ENCODE measurements at regions not wholly inside any gene's neighbourhood (a gene's known extent, or its start where the extent isn't known, plus 50 kb on each side); places are given as distances from the start of the nearest gene placed in this dataset.

DNA sequence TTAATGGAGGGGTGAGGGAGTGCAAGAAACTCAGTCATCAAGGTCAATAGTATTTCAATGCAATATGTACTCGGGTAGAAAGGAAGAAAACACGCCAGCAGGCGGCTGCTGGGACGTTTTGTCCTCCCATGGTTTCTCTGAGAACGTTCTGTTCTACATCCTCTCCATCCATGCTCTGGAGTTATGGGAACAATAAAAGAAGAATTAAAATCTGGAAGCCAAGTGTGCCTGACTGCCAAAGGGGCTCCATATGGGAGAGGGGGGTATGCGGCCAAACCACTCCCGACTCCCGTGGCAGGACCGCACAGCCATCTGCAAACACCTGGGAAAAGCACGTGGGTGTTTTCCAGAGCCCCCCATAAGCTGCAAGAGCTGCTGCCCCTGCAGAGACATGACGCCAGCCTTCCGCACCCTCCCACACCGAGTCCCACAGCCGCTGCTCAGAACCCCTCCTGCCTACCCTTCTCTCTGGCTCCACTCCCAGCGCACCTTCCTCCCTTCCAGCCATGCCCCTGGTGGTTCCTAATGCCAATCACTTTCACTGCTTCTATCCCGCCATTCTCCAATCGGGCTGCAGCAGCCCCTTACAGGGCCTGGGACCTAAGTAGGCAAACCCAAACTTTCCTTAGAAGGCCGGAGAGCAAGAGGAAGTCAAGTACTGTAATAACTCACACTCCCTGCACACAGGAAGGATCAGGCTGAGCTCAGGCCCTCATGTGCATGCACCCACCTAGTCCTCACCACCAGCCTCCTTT, 241.6 kb downstream of the SYK start:
- 93% methylated on average over 18 of the region's 18 CpGs for WGBS (ENCODE audit: insufficient coverage)
- Mint-ChIP-seq H3K36me3 (no peaks in the 10 kb centered on the region), H3K9me3 (no peaks in the 10 kb centered on the region), H3K27ac (peak overlapping the region in 1 of 2 donors; percentile 24), H3K4me1 (peaks cover 28 to 35% of the 10 kb centered on the region in 2 donors), H3K27me3 (ENCODE audit: low read depth in 2 of 2) (peaks cover 11 to 13% of the 10 kb centered on the region in 2 donors), H3K4me3 (no peak overlapping the region)
- no peaks in the 10 kb centered on the region for H3K36me3 ChIP-seq (ENCODE audit: control insufficient read depth, insufficient read depth, low read length)
- TF ChIP-seq CTCF (IDR thresholded peaks at IDR 0.05) = no peak
- ATAC-seq (no peak), DNase-seq (no peak)
- no peak overlapping the region for H3K4me3 ChIP-seq (ENCODE audit: low read length)
- H3K27me3 ChIP-seq (ENCODE audit: control insufficient read depth, insufficient read depth, low read length) = peaks cover 2% of the 10 kb centered on the region
- intact Hi-C loops (cut with micrococcal nuclease) = no loop called here
- H3K27ac ChIP-seq (ENCODE audit: low read length) = no peak overlapping the region
- H3K4me1 ChIP-seq (ENCODE audit: control insufficient read depth, insufficient read depth, low read length) = peaks cover 12% of the 10 kb centered on the region
- H3K9me3 ChIP-seq (ENCODE audit: control insufficient read depth, insufficient read depth, low read length) = no peaks in the 10 kb centered on the region

DNA sequence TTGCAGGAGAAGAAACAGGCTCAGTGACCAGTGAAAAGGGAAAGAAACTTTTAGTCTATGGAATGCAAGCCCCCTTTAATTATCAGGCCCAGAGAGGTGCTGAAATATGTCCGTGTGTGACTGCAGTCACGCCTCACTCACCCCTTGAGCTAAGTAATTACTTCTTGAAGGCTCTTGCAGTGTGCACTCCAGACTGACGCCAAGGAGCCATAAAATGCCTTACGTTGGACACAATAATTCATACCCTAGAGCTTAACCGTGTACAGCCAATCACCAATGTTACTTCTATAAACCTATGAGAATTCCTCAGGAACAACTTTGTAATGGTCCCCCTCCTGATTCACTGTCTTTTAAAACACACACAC, 242.2 kb downstream of the SYK start:
- no peak overlapping the region for H3K4me3 Mint-ChIP-seq
- H3K36me3 ChIP-seq (ENCODE audit: control insufficient read depth, insufficient read depth, low read length) = no peaks in the 10 kb centered on the region
- H3K27ac ChIP-seq (ENCODE audit: low read length) = no peak overlapping the region
- peaks cover 28 to 30% of the 10 kb centered on the region in 2 donors for H3K4me1 Mint-ChIP-seq
- peak overlapping the region in 1 of 2 donors; percentile 24 for H3K27ac Mint-ChIP-seq
- peaks cover 11 to 13% of the 10 kb centered on the region in 2 donors for H3K27me3 Mint-ChIP-seq (ENCODE audit: low read depth in 2 of 2)
- H3K4me3 ChIP-seq (ENCODE audit: low read length) = no peak overlapping the region
- no peaks in the 10 kb centered on the region for H3K36me3 Mint-ChIP-seq
- no peak for TF ChIP-seq CTCF (IDR thresholded peaks at IDR 0.05)
- H3K9me3 ChIP-seq (ENCODE audit: control insufficient read depth, insufficient read depth, low read length) = no peaks in the 10 kb centered on the region
- DNase-seq = no peak
- no peaks in the 10 kb centered on the region for H3K9me3 Mint-ChIP-seq
- no peak for ATAC-seq
- H3K4me1 ChIP-seq (ENCODE audit: control insufficient read depth, insufficient read depth, low read length) = peaks cover 12% of the 10 kb centered on the region
- WGBS (ENCODE audit: insufficient coverage) = 94% methylated on average over 5 of the region's 5 CpGs
- intact Hi-C loops (cut with micrococcal nuclease) = no loop called here
- peaks cover 2% of the 10 kb centered on the region for H3K27me3 ChIP-seq (ENCODE audit: control insufficient read depth, insufficient read depth, low read length)

- peaks cover 7% of the 10 kb centered on the region for H3K4me1 ChIP-seq (ENCODE audit: control insufficient read depth, insufficient read depth, low read length)
- 88% methylated on average over 2 of the region's 3 CpGs for WGBS (ENCODE audit: insufficient coverage)
- Mint-ChIP-seq H3K4me3 (no peak overlapping the region), H3K36me3 (no peaks in the 10 kb centered on the region), H3K9me3 (no peaks in the 10 kb centered on the region), H3K4me1 (peaks cover 24 to 25% of the 10 kb centered on the region in 2 donors), H3K27ac (no peak overlapping the region), H3K27me3 (ENCODE audit: low read depth in 2 of 2) (peaks cover 11 to 13% of the 10 kb centered on the region in 2 donors)
- H3K4me3 ChIP-seq (ENCODE audit: low read length) = no peak overlapping the region
- H3K27me3 ChIP-seq (ENCODE audit: control insufficient read depth, insufficient read depth, low read length) = peaks cover 2% of the 10 kb centered on the region
- DNase-seq (no peak), ATAC-seq (no peak)
- no peak overlapping the region for H3K27ac ChIP-seq (ENCODE audit: low read length)
- TF ChIP-seq CTCF (IDR thresholded peaks at IDR 0.05) = no peak
- H3K9me3 ChIP-seq (ENCODE audit: control insufficient read depth, insufficient read depth, low read length) = no peaks in the 10 kb centered on the region
- H3K36me3 ChIP-seq (ENCODE audit: control insufficient read depth, insufficient read depth, low read length) = no peaks in the 10 kb centered on the region
- intact Hi-C loops (cut with micrococcal nuclease) = no loop called here
These were observed 242.7 kb downstream of the SYK start for GRCh38 chr9:91044354-91044753.

DNA sequence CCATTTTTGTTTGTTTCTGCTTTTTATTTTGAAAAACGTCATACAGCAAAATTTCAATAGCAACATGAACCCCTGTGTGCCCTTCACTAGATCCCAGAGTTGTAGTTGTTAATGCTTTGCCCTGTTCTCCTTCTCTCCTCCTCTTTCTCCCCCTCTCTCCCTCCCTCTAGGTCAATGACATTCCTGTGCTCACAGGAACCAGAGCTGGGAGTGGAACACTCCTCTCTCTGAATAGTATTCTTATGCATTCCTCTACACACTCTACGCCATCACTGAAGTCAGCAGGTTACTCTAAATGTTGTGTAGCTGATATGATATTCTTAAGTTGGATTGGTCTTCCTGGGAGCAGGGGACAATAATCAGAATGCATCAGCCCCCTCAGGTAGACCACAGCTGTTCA, 243.4 kb downstream of the SYK start:
- no peaks in the 10 kb centered on the region for H3K9me3 Mint-ChIP-seq
- intact Hi-C loops (cut with micrococcal nuclease) = no loop called here
- DNase-seq = no peak
- no peak for ATAC-seq
- H3K4me1 ChIP-seq (ENCODE audit: control insufficient read depth, insufficient read depth, low read length) = no peaks in the 10 kb centered on the region
- H3K9me3 ChIP-seq (ENCODE audit: control insufficient read depth, insufficient read depth, low read length) = no peaks in the 10 kb centered on the region
- H3K4me3 Mint-ChIP-seq = no peak overlapping the region
- H3K36me3 ChIP-seq (ENCODE audit: control insufficient read depth, insufficient read depth, low read length) = no peaks in the 10 kb centered on the region
- H3K4me3 ChIP-seq (ENCODE audit: low read length) = no peak overlapping the region
- H3K36me3 Mint-ChIP-seq = no peaks in the 10 kb centered on the region
- H3K27me3 Mint-ChIP-seq (ENCODE audit: low read depth in 2 of 2) = peaks cover 13 to 19% of the 10 kb centered on the region in 2 donors
- WGBS (ENCODE audit: insufficient coverage) = 67% methylated on average over 1 of the region's 2 CpGs
- no peak overlapping the region for H3K27ac ChIP-seq (ENCODE audit: low read length)
- H3K27ac Mint-ChIP-seq = no peak overlapping the region
- no peak for TF ChIP-seq CTCF (IDR thresholded peaks at IDR 0.05)
- H3K4me1 Mint-ChIP-seq = peaks cover 17 to 18% of the 10 kb centered on the region in 2 donors
- H3K27me3 ChIP-seq (ENCODE audit: control insufficient read depth, insufficient read depth, low read length) = peaks cover 2% of the 10 kb centered on the region
